HG03521 (cell line): ENCODE measurements at regions not wholly inside any gene's neighbourhood (a gene's known extent, or its start where the extent isn't known, plus 50 kb on each side); places are given as distances from the start of the nearest gene placed in this dataset.
"Not testable (repeated sequence)": the region's sequence is repeated elsewhere in the genome, so short reads cannot be mapped to it uniquely, and the experiment has no call there.

ENCODE experiments used
- ATAC-seq: cut with Tn5 transposase; IDR thresholded peaks from one replicate; pipeline ENCODE4 v1.9.1; 2021; ENCODE audit warnings: mild to moderate bottlenecking, moderate library complexity; ENCODE audit not compliant: unreplicated experiment

DNA sequence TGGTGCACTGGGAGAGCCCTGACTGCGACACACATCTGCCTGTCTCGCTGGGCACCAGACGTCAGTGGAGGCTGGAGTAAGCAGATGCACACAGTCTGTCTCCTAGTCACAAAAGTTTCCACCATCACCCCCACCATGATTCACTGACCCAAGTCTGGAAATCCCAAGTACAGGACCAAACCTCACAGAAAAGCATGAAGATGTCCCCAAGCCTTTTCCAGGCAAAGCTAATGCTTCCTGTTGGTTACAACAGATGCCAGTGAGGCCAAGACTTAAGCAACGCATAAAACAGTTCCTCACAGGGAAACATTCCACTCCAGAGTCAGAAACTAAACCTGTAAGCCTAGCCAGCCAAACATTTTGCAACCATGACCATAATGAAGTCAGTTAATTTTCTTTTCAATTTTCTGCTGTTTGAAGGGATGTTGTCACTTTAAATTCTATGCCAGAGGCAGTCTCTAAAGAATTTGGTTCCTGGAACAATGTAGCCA lies 259.3 kb upstream of the SLC30A5 start:
- ATAC-seq = no peak

DNA sequence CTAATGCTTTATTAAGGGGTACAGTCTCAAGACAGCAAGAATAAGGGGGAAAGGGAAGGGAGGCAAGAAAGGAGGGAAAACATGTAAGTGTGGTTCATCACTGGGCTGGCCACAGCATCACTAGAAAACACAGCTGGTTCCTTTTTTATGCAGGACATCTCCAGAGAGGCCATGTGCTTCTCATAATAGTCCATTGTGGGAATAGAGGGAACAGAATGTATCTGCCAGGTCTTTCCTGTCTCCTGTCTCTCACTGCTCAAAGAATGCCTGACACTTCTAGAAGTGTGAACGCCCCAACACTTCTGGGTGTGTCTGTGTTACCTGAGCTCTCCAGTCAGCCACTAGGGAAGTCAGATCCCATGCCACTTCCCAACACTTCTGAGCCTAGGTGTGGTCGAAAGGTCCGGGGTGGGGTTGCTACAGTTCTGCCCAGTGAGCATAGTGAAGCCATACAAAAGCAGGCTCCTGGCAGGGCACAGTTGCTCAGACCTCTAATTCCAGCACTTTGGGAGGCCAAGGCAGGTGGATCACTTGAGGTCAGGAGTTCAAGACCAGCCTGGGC lies 255.6 kb upstream of the SLC30A5 start:
- ATAC-seq = no peak

DNA sequence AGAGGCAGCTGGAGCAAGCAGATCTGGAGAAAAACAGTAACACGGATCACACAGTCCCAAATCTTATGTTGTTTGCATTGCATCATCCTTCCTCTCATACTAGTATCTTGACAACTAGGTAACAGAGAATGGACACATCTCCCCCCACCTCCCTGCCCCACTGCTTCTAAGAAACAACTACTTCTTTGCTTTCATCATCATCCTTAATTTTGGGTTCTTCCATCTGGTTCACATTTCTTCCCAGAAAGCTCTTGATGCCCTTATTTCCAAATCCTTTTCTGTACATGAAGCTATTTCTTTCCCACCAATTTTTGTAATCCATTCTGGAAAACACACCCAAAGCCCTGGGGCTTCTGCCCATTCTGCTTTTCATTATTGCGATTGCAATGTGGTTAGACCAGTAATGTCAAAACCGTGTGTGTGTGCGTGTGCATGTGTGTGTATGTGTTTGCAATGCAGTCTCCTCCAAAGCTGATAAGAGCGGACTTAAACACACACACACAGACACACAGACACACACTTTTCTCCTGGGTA lies 254.7 kb upstream of the SLC30A5 start:
- no peak for ATAC-seq

DNA sequence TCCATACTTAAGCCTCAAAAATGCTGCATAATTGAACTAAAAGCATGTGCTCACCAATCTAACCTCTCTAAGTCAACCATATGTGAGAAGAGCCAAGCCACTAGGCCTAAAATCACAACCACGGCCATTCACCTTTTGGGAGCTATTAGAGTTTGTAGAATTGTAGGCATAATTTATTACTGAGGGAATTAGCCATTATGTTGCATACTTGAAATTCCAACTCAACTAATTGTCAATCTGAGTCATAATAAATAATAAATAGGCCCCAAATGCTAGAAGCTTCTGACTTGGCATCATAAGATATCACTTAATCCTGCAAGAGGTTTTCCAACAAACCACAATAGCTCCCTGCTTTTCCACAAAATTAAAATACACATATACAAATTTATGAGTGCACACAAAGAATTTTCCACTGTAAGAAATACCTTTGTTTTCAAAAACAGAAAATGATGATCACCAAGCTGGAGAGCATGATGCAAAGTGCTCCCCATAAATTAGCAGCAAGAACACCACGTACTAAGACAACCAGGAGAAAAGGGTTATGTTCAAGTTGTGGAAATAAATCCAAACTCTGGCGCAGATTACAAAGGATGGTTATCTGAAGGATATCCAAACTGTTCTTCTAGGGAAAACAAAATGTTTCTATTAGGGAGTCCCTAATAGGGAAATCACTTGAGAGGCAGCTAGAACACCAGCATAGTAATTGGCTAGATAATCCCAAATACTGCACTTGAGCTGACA lies 250.0 kb upstream of the SLC30A5 start:
- no peak for ATAC-seq

DNA sequence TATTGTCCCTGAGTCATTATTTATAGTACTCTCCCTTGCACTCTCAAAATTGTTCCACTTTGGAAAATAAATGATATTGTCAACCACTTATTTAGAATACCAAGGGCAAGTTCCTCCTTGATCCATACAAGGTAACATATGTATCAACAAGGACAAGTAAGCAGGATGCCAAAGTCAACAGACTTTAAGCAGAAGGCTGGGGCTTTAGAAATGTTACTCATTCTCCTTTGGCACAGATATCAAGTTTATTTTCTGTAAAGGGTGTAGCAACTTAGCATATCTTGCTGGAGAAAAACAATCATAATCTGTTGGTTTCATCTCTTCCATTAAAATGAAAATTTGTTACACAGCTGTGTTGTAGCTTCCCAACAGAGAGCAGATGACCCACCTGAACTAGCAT lies 248.7 kb upstream of the SLC30A5 start:
- no peak for ATAC-seq

DNA sequence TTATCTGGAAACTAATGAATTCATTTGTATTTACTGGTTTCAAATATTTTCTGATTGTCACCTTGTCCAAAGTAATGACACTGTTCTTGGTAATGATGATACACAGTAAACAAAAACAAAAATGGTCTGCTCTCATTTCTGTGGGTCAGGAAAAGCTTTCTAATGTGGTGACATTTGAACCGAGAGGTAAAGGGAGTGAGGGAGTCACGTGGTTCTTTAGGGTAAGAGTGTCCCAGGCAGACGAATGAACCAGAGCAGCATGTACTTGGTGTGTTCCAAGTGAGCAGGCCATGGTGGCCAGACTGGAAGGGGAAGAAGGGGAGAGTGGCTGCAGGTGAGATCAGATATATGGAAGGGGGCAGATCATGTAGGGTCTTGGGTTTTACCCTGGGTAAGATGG lies 247.0 kb upstream of the SLC30A5 start:
- no peak for ATAC-seq

DNA sequence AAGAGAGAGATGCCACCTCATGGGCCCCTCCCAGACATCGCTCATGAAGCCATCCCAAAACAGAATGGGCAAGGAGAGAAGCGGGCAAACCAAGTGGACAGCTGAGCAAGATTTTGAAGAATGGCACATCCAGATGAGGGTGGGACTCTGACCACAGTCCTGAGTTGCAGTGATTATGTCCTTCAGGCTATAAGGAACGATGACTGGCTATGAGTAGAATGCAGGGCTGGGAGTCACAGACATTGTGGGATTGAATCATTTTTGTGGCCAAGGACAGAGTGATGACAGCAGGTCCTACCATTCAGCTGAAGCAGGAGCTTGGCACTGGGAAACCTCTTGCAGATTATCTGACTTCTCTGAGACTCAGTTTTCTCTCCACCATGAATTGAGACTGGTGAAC lies 245.7 kb upstream of the SLC30A5 start:
- no peak for ATAC-seq

DNA sequence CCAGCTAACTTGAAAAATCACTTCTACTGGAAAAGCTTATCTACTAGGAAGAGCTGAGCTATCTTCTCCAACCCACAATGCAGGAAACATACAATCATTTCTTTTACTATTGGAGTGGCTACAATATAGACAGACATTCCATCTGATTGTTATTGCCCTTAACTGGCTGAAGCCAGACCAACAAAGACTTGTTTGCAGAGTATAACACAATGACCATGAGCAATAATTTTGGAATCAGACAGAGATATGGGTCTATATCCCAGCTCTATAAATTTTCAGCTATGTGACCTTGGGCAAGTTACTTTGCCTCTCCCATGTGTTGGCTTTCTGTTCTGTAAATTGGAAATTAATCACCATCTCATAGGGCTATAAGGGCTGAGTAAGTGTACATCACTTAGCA lies 244.7 kb upstream of the SLC30A5 start:
- ATAC-seq = no peak

DNA sequence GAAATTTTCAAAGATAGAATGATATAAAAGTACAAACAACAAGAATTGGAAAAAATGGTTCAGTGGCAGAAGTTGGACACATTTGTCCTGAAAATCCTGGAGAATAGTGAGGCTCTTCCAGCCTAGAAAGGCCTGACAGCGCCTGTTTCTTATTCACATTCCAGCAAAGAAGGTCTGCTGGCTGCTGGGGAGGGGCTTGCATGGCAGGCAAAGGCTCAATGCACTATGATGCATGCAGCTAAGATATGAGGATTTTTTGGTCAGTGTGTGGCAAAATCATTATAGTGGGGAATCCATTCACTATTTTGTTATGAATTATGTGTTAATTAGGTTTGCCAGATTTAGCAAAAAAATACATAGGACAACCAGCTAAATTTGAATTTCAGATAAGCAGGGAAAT lies 243.9 kb upstream of the SLC30A5 start:
- no peak for ATAC-seq

DNA sequence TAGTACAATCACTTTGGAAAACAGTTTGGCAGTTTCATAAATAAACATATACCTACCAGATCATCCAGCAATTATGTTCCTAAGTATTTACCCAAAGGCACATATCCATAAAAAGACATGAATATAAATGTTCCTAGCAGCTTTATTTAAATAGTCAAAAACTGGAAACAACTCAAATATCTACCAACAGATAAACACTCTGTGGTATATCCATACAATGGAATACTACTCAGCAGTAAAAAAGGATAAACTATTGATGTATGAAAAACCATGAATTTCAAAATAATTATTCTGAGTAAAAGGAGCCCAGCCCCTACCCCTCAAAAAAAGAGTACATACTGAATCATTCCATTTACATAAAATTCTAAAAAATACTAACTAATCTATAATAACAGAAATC lies 232.7 kb upstream of the SLC30A5 start:
- ATAC-seq = no peak

DNA sequence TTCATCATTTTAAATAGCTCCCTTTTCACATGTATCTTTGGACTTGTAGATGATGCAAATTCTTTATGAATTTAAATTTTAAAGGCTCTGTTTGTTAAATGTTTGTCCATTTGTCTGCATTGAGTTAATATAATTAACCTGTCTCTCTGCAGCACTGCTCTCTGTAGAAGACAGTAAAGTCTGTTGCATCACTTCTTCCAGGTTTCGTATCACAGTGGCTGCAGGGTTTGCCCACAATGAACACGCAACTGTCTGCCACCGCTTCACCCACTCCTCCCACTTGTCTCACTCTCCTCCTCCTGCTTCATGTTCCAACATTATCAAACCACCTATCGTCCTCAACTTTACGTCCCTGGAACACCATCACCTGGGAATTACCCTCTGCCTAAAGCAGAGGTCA lies 231.3 kb upstream of the SLC30A5 start:
- no peak for ATAC-seq

DNA sequence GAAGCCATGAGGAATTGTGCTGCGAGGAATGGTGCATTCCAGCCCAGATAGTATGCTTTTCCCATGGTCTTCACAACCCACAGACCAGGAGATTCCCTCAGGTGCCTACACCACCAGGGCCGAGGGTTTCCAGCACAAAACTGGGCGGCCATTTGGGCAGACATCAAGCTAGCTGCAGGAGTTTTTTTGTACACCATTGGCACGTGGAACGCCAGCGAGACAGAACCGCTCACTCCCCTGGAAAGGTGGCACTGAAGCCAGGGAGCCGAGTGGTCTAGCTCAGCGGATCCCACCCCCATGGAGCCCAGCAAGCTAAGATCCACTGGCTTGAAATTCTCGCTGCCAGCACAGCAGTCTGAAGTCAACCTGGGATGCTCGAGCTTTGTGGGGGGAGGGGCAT lies 228.6 kb upstream of the SLC30A5 start:
- ATAC-seq = not testable (repeated sequence)

DNA sequence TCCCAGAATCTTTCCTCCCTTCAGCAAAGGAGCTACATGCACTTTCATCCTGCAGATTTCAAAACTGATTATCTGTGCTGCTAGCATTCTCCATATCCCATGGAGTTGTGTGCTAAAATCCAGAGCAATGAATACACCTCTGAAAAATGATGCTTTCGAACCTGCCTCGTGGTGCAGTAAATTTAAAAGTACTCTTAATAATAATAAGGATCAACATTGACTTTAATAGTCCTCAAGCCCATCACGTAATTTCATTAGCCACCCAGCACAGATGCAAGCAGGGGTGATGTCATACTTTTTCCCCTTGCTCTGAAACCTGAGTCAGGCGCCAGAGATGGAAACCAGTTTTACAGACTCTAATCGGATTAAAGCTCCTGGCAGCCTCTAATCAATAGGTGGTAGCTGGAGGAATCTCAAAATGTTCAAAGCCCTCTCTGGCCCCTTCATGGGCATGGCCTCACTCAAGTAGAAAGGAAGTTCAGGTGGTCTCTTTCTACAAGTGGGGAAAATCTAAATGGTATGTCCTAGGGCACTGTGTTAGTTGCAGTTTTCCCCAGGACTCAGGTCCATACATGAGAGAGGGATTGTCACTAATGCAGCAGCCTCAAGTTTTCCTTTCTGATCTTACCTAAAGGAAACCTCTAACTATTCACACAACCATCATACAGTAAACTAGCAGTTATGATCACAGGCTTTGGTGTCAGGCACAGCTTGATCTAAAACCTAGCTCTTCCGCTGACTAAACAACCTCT lies 221.6 kb upstream of the SLC30A5 start:
- no peak for ATAC-seq

DNA sequence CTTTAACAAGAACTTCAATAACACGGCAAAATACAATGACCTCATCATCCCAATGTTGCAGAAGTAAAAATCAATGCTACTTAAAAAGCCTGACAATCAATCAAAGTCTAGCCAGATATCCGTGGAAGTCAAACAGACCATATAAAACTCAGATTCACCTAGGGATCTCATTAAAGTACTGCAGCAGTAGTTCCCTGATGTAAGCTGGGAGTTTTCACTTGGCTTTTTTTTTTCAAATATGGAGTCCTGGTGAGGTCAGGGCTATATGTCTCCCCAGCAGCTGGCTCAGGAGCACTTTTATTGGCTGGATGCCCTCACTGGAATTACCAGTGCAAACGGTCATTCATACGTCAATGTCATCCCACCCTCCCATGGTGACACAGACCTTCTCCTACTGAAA lies 220.6 kb upstream of the SLC30A5 start:
- ATAC-seq = no peak

DNA sequence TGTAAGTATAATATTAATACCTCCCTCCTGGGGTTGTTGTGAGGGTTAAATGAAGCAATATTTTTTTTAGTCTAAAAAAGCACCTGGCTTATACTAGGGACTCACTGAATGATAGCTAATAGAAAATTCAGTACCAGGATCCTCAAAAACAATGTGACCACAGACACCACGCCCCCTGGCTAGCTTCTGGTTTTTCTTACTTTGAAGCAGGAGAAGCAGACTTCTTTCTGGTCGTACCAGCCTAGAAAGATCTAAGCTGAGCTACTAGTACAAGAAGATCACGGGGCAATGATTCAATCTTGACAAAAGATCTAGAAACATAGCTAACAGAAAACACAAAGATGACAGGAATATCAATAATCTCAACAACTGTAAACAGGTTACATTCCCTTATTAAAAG lies 218.5 kb upstream of the SLC30A5 start:
- ATAC-seq = no peak

DNA sequence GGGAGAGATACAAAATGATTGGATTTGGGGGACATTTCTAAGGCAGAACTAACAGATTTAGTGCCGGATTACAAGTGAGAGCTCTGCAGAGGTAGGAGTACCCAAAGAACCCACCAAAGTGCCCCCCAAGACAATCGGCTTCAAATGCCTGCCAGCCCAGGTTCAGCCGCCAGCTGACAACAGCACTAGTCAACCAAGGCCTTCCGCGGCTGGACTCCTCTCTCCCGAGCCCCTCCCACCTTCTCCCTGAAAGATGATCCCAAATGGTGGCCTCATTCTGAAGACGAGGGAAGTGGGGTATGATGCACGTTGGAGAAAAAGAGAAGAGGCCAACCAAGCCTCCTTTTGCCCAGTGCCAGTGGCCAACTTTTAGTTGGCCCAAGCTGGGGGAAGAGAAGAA lies 210.4 kb upstream of the SLC30A5 start:
- no peak for ATAC-seq

DNA sequence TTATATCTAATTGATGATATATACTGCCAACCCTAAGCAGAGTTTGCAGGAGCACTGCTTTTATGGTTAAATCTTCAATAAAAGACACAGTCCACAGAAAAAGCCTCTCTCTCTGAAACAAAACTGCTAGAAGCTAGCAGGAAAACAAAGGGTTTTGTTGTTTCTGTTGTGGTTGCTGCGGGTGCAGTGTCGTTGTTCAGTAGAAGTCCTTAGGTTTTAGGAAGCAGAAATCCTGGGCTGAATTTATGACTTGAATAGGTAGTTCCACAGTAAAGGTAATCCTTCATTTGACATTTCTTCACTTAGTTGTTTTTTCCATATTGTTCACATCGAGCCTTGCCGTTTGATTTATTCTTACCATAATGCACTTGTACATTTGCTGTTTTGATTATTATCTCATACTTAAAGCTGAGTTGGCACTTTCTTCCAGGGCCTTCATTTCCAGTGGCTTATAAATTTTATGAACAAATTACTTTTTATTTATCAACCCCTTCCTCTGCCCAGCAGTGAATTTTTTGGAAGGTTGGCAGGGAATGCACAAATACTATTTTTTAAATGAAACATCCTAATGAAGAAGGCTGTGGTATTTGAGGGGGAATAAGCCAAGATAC lies 209.6 kb upstream of the SLC30A5 start:
- ATAC-seq = no peak

DNA sequence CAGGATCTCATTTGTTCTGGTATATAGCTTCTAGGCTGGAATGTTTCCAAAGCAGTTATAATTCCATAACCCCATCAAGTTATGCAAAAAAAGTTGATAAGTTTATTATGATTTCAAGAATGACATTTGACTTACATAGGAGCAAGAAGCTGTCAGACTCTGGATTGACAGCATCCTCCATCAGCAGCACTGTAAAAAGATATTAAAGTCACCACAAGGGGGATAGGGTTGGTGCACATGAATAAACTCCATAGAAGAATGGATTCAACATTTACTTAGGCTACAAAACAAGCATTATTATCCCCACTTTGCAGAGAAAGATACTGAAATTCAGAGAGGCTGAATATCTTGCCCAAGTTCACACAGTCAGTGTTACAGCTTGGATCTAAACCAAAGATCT lies 208.9 kb upstream of the SLC30A5 start:
- ATAC-seq = no peak

DNA sequence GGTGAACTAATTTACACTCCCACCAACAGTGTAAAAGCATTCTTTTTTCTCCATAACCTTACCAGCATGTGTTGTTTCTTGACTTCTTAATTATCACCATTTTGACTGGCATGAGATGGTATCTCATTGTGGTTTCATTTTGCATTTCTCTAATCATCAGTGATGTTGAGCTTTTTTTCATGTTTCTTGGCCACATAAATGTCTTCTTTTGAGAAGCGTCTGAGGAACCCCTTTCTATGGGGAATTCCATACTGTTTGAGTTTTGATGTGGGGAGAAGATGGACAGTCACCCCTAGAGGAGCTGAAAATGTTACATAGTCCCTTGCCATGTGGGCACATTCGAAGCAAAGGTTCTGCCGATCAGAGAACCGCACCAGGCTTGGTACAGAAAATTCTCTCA lies 207.0 kb upstream of the SLC30A5 start:
- ATAC-seq = no peak

DNA sequence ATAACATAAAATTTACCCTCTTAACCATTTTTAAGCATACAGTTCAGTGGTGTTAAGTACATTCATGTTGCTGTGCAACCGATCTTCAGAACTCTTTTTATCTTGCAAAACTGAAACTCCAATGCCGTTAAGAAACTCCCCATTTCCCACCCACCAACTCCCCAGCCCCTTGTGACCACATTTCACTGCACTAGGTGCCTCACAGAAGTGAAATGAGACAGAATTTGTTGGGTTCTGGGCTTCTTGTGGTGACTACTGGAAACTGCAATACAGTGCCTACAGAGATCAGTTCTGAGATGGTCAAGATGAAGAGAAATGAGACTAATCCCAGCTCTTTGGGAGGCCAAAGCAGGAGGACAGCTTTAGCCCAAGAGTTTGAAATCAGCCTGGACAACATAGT lies 202.1 kb upstream of the SLC30A5 start:
- ATAC-seq = no peak

DNA sequence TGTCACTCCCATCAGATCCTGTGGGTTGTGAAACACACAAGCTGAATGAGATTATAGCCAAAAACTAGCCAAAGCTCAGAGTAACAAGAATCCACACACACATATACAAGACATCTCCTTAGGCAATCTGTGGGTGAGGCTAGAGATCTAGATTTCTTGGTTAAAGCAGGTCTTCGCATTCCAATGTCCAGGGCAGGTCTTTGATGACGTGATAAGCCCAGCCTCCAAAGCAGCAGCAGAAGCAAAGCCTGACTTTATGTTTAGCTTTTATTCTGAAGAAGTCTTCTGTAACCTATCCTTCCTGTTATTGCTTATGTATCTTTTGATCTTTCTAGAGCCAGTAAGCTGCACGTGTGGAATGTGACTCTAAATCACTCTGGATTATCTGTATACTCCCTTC lies 199.1 kb upstream of the SLC30A5 start:
- no peak for ATAC-seq
